H9 (cell line): ENCODE measurements at regions not wholly inside any gene's neighbourhood (a gene's known extent, or its start where the extent isn't known, plus 50 kb on each side); places are given as distances from the start of the nearest gene placed in this dataset.

Experiments
- DNase-seq: peaks from one replicate; pipeline ENCODE4 v3.0.0-alpha.2; 2017
- H2AFZ ChIP-seq: one replicate; pipeline ENCODE4 v1.6.1; 2013; ENCODE audit warnings: mild to moderate bottlenecking, low read length, control low read depth, moderate library complexity
- H2AK5ac ChIP-seq: 2 replicates; pipeline ENCODE4 v1.6.1; 2013; ENCODE audit warnings: low read length, control low read depth, mixed read lengths; ENCODE audit not compliant: insufficient read length
- H2BK120ac ChIP-seq: one replicate; pipeline ENCODE4 v1.6.1; 2013; ENCODE audit warnings: low read depth, mild to moderate bottlenecking, low read length, control low read depth, inconsistent platforms; ENCODE audit not compliant: poor library complexity, severe bottlenecking
- H2BK12ac ChIP-seq: 2 replicates; pipeline ENCODE4 v1.6.1; 2013; ENCODE audit warnings: low read length, control low read depth, mixed read lengths, low read depth; ENCODE audit not compliant: insufficient read length
- H2BK15ac ChIP-seq: 2 replicates; pipeline ENCODE4 v1.6.1; 2013; ENCODE audit warnings: low read depth, low read length, control low read depth
- H2BK20ac ChIP-seq: one replicate; pipeline ENCODE4 v1.6.1; 2013; ENCODE audit warnings: low read depth, mild to moderate bottlenecking, low read length, control low read depth, inconsistent platforms; ENCODE audit not compliant: poor library complexity, severe bottlenecking
- H2BK5ac ChIP-seq: 2 replicates; pipeline ENCODE4 v1.6.1; 2013; ENCODE audit warnings: low read length, control low read depth, mixed read lengths; ENCODE audit not compliant: insufficient read length
- H3K14ac ChIP-seq: 2 replicates; pipeline ENCODE4 v1.6.1; 2013; ENCODE audit warnings: low read length, control low read depth; ENCODE audit not compliant: insufficient read depth
- H3K18ac ChIP-seq: 2 replicates; pipeline ENCODE4 v1.6.1; 2013; ENCODE audit warnings: low read depth, mild to moderate bottlenecking, mixed read lengths, low read length, control low read depth; ENCODE audit not compliant: insufficient read length
- H3K23ac ChIP-seq: 2 replicates; pipeline ENCODE4 v1.6.1; 2013; ENCODE audit warnings: low read length, control low read depth, mixed read lengths, low read depth; ENCODE audit not compliant: insufficient read length
- H3K23me2 ChIP-seq: 2 replicates; pipeline ENCODE4 v1.6.1; 2013; ENCODE audit warnings: low read depth, mild to moderate bottlenecking, mixed read lengths, low read length, control low read depth; ENCODE audit not compliant: insufficient read length, poor library complexity, severe bottlenecking
- H3K27ac ChIP-seq: 2 replicates; pipeline ENCODE4 v1.5.1; 2013; ENCODE audit warnings: low read length, control low read depth, mixed read lengths, low read depth; ENCODE audit not compliant: insufficient read length
- H3K27me3 ChIP-seq: 2 replicates; pipeline ENCODE4 v1.6.1; 2013; ENCODE audit warnings: low read length, control low read depth, inconsistent platforms; ENCODE audit not compliant: insufficient read depth
- H3K4ac ChIP-seq: 2 replicates; pipeline ENCODE4 v1.6.1; 2013; ENCODE audit warnings: low read depth, mild to moderate bottlenecking, control low read depth, inconsistent platforms, low read length, moderate library complexity
- H3K4me1 ChIP-seq: 2 replicates; pipeline ENCODE4 v1.6.1; 2013; ENCODE audit warnings: low read length, control low read depth, inconsistent platforms; ENCODE audit not compliant: insufficient read depth
- H3K4me2 ChIP-seq: 2 replicates; pipeline ENCODE4 v1.6.1; 2013; ENCODE audit warnings: low read length, control low read depth, mixed read lengths; ENCODE audit not compliant: insufficient read length, insufficient read depth
- H3K56ac ChIP-seq: 2 replicates; pipeline ENCODE4 v1.6.1; 2013; ENCODE audit warnings: low read depth, mild to moderate bottlenecking, mixed read lengths, low read length, control low read depth; ENCODE audit not compliant: insufficient read length
- H3K79me1 ChIP-seq: 2 replicates; pipeline ENCODE4 v1.6.1; 2013; ENCODE audit warnings: low read depth, mild to moderate bottlenecking, moderate library complexity, low read length, control low read depth, inconsistent platforms; ENCODE audit not compliant: insufficient read depth, poor library complexity, severe bottlenecking
- H3K79me2 ChIP-seq: 2 replicates; pipeline ENCODE4 v1.6.1; 2013; ENCODE audit warnings: low read length, control low read depth, inconsistent platforms; ENCODE audit not compliant: insufficient read depth
- H3K9ac ChIP-seq: 2 replicates; pipeline ENCODE4 v1.6.1; 2013; ENCODE audit warnings: low read length, control low read depth, mixed read lengths; ENCODE audit not compliant: insufficient read length; ENCODE audit errors: extremely low read depth
- H3K9me3 ChIP-seq: one replicate; pipeline ENCODE4 v1.6.1; 2013; ENCODE audit warnings: low read depth, low read length, inconsistent platforms; ENCODE audit not compliant: control insufficient read depth
- H3T11ph ChIP-seq: one replicate; pipeline ENCODE4 v1.6.1; 2013; ENCODE audit warnings: mild to moderate bottlenecking, low read length, control low read depth, inconsistent platforms
- H4K20me1 ChIP-seq: one replicate; pipeline ENCODE4 v1.6.1; 2013; ENCODE audit not compliant: control insufficient read depth, insufficient read length, insufficient read depth
- H4K5ac ChIP-seq: 2 replicates; pipeline ENCODE4 v1.6.1; 2013; ENCODE audit warnings: low read depth, mild to moderate bottlenecking, mixed read lengths, low read length, control low read depth; ENCODE audit not compliant: insufficient read length
- H4K8ac ChIP-seq: replicated peaks from 2 replicates; pipeline ENCODE4 v1.6.1; 2013; ENCODE audit warnings: low read length, control low read depth, mixed read lengths, low read depth; ENCODE audit not compliant: insufficient read length
- H4K91ac ChIP-seq: 2 replicates; pipeline ENCODE4 v1.6.1; 2013; ENCODE audit warnings: low read depth, mild to moderate bottlenecking, moderate library complexity, mixed read lengths, low read length, control low read depth; ENCODE audit not compliant: insufficient read length
- H3K27ac Mint-ChIP-seq, 3 experiments: 2 replicates in 2 of 3; 3 replicates in 1 of 3; pipeline ENCODE4 v1.8.0; 2020 to 2021; ENCODE audit warnings: mixed read lengths in 3 of 3, mild to moderate bottlenecking in 1 of 3, moderate library complexity in 1 of 3
- H3K27me3 Mint-ChIP-seq: 2 replicates; pipeline ENCODE4 v1.8.0; 2021; ENCODE audit warnings: low read depth, mild to moderate bottlenecking, moderate library complexity, mixed read lengths
- H3K36me3 Mint-ChIP-seq, 3 experiments: 2 replicates in 2 of 3; 3 replicates in 1 of 3; pipeline ENCODE4 v1.8.0; 2020 to 2021; ENCODE audit warnings: low read depth in 3 of 3, mixed read lengths in 3 of 3; ENCODE audit not compliant: insufficient read depth in 1 of 3
- H3K4me1 Mint-ChIP-seq, 2 experiments: 2 replicates each; pipeline ENCODE4 v1.8.0; 2020; ENCODE audit warnings: mixed read lengths in 2 of 2
- H3K4me3 Mint-ChIP-seq, 2 experiments: 2 replicates in 1 of 2; 3 replicates in 1 of 2; pipeline ENCODE4 v1.8.0; 2020 to 2021; ENCODE audit warnings: mild to moderate bottlenecking in 2 of 2, mixed read lengths in 2 of 2, moderate library complexity in 1 of 2
- H3K9me3 Mint-ChIP-seq, 2 experiments: 2 replicates in 1 of 2; 3 replicates in 1 of 2; pipeline ENCODE4 v1.8.0; 2020; ENCODE audit warnings: mild to moderate bottlenecking in 2 of 2, mixed read lengths in 2 of 2, moderate library complexity in 1 of 2
- WGBS: extraction: QIAGEN DNeasy Blood & Tissue Kit; methylation state at CpG from one replicate; pipeline ENCODE4 v1.1.7; 2013; ENCODE audit warnings: missing lambda C conversion rate, low lambda C conversion rate, mixed read lengths; ENCODE audit not compliant: insufficient read length; ENCODE audit errors: extremely low coverage; 5-methylcytosine and 5-hydroxymethylcytosine counted together
- TF ChIP-seq, protein P1 (sequence below): fragments of 200-600 bp; sonication (generic); conservative IDR thresholded peaks from 3 replicates; pipeline ENCODE4 v1.8.0; 2021; ENCODE audit warnings: antibody characterized with exemption, mild to moderate bottlenecking

DNA sequence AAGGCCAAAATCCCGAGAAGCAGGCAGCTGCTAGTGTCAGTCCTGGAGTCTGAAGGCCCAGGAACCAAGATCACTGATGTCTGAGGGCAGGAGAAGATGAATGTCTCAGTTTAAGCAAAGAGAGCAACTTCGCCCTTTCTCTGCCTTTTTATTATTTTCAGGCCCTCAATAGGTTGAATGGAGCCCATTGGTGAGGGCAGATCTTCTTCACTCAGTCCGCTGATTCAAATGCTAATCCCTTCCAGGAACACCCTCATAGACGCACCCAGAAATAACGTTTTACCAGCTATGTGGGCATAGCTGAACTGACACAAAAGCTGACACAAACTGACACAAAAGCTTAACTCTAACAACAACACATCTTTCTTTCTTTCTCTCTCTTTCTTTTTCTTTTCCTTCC lies 78.0 kb upstream of the KCNJ3 start:
- Histone ChIP-seq H3K18ac (no peak overlapping the region), H3K23ac (no peak overlapping the region), H4K8ac (no peak overlapping the region), H2AFZ (no peak overlapping the region), H4K91ac (no peak overlapping the region), H2AK5ac (no peak overlapping the region), H4K5ac (no peak overlapping the region), H4K20me1 (no peaks in the 10 kb centered on the region), H3K79me2 (no peaks in the 10 kb centered on the region), H3K9me3 (no peaks in the 10 kb centered on the region), H3K23me2 (no peaks in the 10 kb centered on the region), H2BK120ac (no peak overlapping the region), H3K56ac (no peak overlapping the region), H2BK15ac (no peak overlapping the region), H3K79me1 (no peaks in the 10 kb centered on the region), H3K4me2 (no peak overlapping the region), H3K4ac (no peak overlapping the region), H3K9ac (no peak overlapping the region), H2BK12ac (no peak overlapping the region), H2BK5ac (no peak overlapping the region), H3K27me3 (no peaks in the 10 kb centered on the region), H3K14ac (no peak overlapping the region), H2BK20ac (no peak overlapping the region), H3T11ph (no peak overlapping the region), H3K4me1 (no peaks in the 10 kb centered on the region), H3K27ac (no peak overlapping the region)
- Mint-ChIP-seq H3K27ac (peak overlapping the region in 1 of 3 experiments; percentile 35; a peak in 1 of 7 replicates), H3K4me3 (no peak overlapping the region), H3K9me3 (no peaks in the 10 kb centered on the region), H3K27me3 (no peaks in the 10 kb centered on the region), H3K36me3 (no peaks in the 10 kb centered on the region), H3K4me1 (peaks cover 10 to 17% of the 10 kb centered on the region in 2 experiments)
- TF ChIP-seq, protein P1, sequence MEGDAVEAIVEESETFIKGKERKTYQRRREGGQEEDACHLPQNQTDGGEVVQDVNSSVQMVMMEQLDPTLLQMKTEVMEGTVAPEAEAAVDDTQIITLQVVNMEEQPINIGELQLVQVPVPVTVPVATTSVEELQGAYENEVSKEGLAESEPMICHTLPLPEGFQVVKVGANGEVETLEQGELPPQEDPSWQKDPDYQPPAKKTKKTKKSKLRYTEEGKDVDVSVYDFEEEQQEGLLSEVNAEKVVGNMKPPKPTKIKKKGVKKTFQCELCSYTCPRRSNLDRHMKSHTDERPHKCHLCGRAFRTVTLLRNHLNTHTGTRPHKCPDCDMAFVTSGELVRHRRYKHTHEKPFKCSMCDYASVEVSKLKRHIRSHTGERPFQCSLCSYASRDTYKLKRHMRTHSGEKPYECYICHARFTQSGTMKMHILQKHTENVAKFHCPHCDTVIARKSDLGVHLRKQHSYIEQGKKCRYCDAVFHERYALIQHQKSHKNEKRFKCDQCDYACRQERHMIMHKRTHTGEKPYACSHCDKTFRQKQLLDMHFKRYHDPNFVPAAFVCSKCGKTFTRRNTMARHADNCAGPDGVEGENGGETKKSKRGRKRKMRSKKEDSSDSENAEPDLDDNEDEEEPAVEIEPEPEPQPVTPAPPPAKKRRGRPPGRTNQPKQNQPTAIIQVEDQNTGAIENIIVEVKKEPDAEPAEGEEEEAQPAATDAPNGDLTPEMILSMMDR = no peak
- no CpG with 5 or more reads among the region's 5 CpGs for WGBS
- DNase-seq = no peak
